Tongue (tissue), 1 donor: ENCODE measurements at regions not wholly inside any gene's neighbourhood (a gene's known extent, or its start where the extent isn't known, plus 50 kb on each side); places are given as distances from the start of the nearest gene placed in this dataset.
A peak's percentile ranks its signal among the peaks of the same experiment; 100 is the strongest.

Source experiments
- DNase-seq: peaks from one replicate; pipeline ENCODE4 v3.0.0-alpha.2; 2015

DNA sequence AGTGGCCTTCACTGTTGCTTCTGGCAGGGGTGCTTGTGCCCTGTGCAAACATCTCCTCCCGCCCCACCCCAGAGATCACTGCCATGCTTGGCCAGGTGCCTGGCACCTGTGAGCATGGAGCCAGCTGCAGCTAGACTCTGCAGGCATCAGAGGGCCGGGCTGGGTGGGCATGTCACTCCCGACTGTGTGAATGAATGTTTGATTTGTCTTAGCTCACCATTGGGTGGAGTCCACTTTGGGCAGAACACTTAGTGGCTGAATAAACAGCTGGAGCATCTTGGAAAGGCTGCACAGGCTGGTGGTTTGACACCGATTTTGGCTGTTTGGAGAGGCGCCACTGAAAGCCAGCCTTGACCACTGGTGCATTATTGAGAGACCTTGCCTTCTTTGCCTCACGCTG, 267.3 kb downstream of the DLEU7 start:
- DNase-seq = peak; percentile 85

DNA sequence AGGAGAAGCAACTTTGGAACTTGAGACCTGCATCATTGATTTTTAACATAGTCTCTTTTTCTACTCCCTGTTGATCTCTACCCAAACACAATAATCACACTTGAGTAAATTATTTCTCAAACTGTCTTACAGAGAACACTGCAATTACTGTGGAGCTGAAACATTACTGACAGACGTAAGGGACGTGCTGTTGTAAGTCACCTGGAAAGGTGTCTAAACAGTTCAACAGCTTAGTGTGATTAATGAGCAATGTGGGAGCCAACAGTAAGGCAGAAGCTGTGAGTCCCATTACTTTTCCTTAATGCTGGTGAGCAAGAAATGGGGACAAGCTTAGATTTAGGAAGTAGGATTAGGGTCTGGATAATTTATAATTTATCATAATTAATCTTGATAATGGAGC, 265.7 kb downstream of the DLEU7 start:
- no peak for DNase-seq

DNA sequence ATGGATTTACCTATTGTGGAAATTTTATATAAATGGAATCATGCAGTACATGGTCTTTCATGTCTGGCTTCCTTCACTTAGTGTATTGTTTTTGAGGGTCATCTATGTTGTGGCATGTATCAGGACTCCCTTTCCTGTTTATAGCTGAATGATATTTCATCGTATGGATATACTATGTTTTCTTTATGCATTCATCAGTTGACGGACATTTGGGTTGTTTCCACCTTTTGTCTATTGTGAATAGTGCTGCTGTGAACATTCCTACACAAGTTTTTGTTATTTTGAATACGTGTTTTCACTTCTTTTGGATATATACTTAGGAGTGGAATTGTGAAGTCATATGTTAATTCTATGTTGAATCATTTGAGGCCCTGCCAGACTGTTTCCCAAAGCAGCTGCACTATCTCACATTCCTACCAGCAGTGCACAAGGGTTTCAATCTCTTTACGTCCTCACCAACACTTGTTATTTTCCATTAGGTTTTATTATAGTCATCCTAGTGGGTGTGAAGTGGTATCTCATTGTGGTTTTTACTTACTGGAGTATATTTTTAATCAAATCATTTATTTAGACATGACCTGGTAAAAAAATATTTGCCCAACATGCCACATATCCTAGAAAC, 262.7 kb downstream of the DLEU7 start:
- peak; percentile 78 for DNase-seq

DNA sequence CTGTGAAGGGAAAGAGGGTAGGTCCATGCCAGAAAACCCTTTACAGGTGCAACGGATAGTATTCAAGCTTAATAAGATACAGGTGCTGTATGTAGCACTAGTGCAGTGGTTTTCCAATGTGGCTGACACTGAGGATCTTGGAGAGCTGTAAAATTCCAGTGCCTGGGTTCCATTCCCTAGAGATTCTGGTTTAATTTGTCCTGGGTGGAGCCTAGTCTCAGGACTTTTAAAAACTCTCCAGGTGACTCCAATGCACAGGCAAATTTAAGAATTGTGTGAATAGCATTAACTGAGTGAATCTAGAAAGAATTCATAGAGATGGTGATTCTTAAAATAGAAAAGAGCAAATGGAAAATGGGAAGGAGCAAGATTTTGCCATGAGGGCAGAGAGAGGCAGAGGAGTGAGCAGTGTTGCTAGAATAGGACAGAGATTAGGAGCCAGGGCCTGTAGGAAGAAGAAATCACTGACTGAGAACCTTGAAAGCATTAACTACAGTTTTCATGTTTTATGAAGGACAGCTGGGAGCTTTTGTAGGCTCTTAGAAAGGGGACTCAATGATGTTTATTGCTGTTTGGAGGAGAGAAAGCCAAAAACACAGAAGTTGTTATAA, 261.8 kb downstream of the DLEU7 start:
- DNase-seq = no peak

DNA sequence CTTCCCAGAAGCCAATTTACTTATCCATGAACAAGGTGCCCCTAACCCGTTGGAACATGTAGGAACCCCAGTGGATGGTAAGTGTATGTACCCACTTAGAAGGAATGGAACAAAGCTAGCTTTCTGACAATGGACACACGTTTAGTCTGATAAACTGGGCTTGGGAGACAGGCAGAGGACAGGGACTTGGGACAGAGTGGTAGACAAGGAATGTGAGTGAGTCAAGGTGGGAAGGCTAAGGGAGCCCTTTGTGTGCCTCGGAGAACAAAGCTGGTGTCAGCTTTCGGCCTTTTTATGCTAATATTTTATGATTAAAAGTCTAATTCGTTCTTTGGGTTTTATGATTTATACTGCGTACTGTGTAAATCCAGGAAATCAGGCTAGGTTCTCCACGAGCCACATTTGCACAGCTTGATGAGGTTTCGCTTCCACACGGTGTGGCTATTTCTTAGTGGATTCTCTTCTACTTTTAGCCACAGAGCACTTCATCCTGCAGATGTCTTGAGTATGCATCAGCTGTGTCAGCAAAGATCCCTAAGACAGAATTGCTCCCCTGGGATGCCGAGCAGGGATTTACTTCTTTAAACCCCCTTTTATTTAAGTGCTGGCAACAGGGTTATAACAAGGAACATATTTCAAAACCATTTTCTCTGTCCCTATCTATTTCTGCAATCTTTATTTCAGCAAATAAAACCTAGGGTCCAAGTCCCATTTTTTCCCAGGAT, 258.5 kb downstream of the DLEU7 start:
- no peak for DNase-seq

DNA sequence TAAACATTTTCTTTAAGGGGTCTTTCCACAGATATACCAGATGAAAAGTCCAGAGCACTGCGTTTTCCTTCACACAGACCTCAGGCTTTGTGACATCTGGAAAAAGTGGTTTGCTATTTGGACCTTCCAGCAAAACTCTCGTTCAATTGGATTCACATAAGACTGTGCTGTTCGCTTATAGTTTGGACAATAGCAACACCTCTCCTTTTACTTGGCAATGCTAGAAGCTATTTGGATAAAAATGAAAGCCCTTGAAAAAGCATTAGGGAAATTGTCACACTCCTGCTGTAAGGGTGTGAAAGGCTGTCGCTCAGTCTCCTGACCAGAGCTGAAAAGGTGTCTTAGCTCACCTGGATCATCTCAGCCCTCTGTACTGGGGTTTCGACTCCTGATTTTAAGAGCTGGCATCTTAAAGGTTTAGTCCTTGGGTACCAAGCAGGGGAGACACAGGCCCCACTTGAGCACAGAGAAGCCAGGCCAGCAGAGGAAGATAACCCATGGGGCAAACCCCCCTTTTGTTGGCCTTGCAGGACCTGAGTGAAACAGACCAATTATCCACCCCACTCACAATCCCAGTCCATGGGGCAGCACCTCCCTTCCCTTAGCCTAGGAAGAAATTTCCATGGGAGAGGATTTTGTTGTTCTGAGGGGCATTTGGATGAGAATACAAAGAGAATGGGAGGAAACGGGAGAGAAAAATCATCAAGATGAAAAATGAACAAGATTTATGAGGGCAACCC, 257.6 kb downstream of the DLEU7 start:
- DNase-seq = no peak

DNA sequence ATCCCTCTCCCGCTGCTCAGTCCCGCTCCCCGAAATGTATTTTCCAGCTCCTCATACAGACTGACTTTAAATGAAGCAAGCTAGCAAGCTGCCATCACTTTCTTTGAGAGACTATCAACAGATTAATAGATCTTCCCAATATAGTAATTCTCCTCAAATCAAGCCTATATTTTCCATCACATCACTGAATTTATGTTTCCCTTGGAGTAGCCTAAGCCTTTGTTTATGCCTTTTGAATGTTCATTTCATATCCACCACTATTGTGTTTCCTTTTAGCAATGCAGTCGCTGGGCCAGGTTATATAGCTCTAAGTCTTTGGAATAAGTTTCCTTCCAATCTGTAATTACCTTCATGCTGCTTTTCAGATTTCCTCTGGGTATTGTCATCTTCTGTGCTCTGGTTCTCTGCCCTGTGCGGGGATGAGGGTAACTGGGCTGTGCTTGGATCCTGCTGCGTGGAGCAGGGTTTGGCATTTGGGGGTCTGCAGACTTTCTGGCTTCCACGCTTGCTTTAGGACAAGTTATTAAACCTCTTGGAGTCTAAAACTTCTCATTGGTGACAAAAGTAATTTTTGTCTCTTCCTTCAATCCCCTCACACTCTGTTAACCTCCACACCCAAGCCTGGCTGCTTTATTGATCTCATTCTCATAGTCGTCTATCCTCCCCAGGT, 256.9 kb downstream of the DLEU7 start:
- DNase-seq = no peak

DNA sequence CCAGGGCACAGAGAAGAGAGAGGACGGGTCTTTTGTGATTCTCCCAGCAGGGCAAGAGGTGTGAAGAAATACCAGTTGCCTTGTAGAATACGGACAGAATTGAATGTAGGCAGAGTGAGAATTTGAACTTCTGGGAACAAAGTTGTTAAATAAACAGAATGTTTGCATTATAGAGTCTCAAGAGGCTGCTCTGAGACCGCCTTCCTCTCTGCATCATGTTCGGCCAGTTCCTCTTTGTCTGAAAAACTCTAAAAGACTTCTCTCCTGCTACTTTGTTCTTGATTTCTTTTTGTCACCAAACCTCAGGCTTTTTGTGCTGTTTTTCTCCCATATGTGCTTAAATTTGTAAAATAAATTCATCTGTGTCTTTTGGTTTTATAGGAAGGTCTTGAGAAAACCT, 256.4 kb downstream of the DLEU7 start:
- DNase-seq = no peak

DNA sequence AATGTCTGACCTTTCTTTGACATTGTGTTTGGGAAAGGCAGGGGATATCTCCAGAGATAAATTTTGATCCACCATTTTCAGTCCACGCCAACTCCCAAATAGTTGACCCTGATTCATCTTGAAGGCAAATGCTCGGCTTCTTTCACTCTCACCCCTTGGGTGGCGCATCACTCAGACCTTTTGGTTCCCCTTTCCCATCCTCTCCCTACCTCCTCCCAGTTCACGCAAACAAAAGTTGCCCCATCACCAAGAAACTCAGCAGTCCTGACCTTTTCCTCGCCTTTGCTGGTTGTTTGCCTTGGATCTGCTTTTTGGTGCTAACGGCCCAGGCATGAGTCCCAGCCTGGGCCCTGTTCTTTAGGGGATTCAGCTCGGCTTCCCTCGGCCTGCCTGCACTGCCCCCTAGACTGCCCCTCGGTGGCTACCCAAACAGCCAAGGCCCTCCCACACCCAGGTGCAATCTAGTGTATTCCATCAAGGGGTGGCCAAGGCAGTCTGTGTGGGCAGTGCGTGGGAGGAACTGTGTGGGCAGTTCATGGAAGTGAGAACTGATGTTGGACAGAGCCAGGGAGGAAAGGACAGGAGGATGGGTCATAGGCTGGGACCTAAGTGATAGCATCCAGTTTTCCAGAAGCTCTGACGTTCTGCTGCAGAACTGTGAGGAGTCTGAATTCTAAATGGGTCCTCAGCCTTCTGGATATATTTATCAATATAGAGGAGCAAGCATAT, 255.7 kb downstream of the DLEU7 start:
- no peak for DNase-seq

DNA sequence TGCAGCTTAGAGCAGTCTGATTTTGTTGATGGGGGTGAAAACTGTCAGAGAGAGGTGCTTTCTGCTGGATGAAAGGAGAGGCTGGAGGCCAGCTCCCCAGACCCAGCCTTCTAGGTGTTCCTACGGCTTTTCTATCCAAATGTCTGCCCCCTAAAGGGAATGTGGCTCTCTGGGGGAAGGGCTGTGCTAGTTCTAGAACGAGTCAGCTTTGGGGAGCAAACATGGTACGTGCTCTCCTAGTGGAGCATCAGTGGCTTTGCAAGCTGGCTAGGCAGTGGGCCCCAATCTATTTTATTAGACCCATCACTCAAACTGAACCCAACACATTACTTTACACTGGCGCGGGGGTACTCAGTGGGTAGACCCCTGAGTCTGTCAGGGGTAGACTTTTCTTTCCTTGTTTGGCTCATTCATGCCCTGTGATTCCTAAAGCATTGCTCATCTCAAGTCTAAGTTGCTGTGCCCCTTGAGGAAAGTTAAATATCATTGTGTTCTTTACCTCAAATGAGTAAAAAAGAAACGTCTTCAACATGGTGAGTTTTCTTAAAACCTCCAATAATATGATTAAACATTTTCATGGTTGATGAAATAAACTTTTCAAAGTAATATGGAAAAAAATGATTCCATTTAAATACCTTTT, 254.9 kb downstream of the DLEU7 start:
- no peak for DNase-seq

DNA sequence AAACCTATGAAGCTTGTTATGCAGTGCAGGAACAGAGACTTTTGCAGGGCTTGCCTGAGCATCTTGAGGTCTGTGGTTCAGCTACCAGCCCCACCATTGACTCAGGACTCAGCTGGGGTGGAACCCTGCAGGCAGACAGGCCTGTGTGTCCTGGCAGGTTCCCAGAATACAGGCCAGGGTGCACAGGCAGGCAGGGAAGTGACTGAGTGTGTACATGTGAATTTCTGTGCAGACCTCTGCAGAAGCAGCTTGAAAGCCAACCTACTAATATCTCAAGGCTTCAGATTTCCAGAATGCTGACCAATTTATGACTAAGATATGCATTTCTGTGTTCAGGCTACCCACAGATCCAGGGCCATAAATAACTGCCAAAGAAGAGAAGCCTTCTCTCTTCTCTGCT, 254.4 kb downstream of the DLEU7 start:
- no peak for DNase-seq

DNA sequence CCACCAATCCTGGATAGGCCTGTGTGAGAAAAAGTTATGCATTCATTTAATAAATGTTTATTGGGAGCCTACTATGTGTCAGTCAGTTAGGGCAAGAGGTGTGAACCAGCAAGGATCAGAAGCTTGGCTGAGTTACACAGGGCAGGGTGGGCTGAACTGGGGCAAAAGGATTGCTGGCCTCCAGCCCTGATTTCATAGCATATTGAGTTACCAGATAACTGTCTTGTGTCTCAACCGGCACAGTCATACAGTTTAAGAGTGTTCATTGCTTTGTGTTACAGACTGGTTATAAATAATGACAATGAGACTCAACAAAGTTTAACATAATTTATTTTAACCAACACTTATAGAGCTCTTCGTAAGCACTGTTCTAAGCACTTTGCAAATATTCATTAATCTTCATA, 253.8 kb downstream of the DLEU7 start:
- no peak for DNase-seq

DNA sequence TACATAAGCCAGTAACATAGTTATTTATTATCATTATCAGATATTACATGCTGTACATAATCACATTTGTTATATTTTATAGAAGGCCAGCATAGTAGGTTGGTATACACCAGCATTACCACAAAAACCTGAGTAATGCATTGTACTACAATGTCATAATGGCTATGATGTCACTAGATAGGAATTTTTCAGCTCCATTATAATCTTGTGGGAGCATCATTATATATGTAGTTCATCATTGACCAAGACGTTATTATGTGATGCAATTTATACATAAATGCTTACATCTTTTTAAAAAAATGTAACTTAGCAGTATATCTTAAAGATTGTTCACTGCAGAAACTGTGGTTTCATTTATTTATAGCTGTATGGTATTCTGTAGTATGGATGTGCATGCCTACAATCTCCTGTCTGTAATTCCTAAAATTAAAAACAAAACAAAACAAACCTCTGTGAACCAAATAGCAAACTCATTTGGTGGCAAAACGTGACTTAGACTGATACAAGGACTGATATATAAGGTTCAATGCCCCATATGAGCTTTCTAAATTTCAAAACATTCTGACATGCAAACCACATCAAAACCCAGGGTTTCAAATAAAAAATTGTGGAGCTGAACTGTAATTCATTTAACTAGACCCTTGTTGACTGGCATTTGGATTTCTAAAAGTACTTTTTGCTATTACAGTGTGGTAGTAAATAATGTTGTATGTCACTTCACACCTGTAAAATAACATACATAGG, 250.9 kb downstream of the DLEU7 start:
- DNase-seq = no peak

DNA sequence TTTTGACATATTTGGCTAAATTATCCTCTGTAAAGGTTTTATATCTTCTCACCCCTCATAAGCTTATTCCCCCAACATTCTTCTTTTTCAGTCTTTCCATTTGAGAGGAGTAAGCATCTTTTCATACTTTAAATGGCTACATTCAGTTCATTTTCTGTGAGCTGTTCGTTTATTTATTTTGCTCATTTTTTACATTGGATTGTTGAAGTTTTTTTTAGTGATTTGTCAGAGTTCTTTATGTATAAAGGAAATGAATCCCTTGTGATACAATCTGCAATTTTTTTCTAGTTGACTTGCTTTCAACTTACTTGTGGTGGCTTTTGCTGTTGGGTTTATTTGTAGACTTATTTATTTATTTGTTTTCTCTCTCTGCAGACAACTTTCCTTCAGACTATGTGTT, 250.3 kb downstream of the DLEU7 start:
- DNase-seq = no peak

DNA sequence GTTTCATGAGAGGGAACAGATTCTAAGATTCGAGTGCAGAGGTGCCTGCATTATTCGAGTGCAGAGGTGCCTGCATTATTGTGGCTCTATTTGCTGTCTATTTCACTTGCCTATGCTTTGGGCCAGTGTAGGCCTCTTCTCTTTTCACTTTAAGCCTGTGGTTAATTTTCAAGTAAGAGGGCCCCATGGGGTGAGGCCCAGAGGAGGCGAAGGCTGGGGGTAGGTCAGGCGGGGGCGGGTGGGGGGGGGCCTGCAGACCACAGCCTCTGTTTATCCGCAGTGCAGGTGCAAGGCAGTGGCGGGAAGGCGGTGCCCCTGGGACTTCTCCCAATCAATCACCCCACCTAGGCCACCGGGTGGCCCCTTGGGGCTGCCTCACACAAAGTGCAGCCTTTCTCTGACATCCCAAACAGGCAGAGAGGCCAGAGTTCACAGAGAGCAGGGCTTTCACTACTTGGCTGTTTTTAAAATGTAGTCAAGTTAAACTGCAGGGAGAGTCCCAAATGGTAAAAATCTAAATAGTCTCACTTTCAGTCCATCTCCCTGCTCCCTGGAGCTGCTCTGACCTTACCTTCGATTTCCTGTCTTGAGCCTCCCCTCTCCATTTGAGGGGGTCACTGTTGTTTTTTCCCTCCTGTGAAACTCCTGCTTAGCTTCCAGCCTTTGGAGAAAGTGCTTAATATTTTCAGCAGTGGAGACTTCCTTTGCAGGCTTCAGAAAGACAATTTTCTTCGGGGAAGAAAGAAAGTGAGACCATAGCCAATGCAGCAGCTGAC, 249.0 kb downstream of the DLEU7 start:
- DNase-seq = peak; percentile 72

DNA sequence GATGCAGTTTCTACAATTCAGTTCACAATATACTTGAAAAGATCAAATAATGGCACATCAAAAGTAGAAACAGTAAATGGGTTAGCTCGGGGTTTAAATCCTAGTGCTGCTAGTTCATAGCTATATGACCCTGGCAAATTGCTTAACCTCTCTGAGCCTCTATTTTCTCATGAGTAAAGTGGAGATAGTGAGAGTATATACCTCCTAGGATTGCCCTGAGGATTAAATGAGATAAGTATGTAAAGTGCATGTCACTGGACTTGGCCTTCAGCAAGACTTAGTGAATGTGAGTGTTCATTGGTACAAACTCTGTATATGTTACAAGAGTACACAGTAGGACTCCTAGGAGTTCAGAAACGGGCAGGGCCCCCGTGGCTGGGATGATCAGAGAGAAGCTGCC, 248.3 kb downstream of the DLEU7 start:
- DNase-seq = no peak

DNA sequence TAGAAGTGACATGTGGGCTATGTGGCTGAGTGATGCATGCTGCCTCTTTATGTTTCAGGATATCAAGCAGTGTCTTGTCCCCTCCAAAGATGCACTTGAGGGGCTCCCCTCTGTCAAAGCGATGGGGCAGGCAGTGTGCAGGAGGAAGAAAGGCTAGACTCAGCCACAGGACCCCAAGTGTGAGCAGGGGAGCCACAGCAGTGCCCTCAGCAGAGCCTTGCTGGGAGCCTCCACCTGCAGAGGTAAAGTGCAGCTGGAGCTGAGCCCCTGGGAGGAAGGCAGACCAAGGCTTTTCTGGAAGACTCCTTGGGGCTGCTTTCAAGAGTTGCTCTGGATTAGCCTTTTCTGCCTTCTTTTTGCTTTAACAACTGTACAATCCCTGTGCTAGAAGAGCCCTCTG, 247.3 kb downstream of the DLEU7 start:
- DNase-seq = no peak

DNA sequence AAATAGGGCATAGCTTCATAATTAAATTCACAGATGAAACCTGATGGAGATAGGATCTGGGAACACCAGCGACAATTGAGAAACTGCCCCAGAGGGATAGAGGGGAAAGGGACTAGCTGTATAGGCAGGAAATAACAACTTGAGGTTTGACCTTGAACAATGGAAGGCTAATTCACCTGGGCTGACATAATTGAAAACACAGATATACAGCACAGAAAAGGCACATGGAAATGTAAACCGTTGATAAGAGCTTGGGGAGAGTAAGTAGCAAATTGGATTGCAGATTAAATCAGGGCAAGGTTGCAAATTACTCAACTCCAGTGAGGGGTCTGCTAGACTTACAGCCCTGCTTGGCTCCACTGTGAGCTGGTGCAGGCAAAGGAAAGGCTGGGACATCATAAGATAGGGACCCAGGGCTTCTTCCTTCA, 246.7 kb downstream of the DLEU7 start:
- DNase-seq = no peak

DNA sequence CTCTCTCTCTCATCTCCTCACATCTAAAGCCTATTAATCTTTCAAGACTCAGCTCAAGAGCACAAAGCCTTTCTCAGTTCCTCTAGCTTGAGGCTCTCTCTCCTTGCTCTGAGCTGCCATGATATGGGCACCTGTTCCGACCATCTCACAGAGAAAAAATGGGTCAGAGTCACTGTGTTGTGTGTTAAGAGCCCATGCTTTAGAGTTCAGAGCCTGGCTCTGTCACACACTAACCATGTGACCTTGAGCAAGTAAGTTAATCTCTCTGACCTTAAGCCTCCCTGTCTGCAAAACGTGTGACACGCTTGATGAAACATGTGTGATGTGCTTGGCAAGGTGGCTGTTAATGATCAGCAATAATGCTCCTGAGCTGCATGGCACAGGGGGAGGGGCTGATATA, 245.2 kb downstream of the DLEU7 start:
- DNase-seq = no peak

DNA sequence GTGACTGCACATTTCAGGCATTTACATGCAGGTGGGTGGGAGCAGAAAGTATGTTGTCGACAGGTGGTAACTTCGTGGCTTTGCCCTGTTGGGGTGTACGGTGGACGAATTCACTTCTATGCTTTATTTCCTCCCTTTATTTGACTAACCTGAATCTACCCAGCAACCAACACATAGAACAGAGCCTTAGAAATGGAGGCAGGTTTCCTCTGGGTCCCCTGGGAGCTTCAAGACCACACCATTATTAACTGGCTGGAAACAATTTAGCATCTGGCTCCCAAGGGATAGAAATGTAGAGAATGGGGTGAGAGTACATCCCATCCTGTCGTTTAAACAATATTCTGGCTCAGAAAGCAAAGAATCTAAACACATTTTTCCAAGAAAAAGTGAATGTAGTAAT, 244.4 kb downstream of the DLEU7 start:
- DNase-seq = no peak
